Dedifferentiated amniotic fluid mesenchymal stem cell (primary cell): ENCODE measurements at regions not wholly inside any gene's neighbourhood (a gene's known extent, or its start where the extent isn't known, plus 50 kb on each side); places are given as distances from the start of the nearest gene placed in this dataset.

Source experiments
- DNase-seq: peaks from one replicate; pipeline ENCODE4 v3.0.0-alpha.2; 2016; ENCODE audit errors: extremely low spot score

GRCh38 chr12:124096109-124096508 is 123.1 kb downstream of the ZNF664 start:
- DNase-seq = no peak

DNA sequence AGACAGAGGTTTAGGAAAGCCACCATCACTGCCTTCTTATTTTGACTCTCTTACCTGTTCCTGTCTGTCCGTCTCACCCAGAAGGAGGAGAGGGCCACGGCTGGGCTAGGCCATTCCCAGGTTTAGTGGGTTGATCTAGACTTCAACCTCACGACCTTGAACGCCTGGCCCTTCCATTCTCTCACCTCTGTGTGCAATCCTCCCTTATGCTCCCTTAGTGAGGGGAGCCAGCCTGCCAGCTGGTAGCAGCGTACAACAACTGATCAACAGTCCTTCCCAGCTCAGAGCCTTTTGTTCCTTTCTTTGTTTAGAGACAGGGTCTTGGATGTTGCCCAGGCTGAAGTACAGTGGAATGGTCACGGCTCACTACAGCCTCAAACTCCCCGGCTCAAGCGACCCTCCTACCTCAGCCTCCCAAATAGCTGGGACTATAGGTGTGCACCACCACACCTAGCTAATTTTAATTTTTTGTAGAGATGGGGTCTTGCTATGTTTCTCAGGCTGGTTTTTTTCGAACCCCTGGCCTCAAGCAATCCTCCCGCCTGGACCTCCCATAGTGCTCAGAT is 123.9 kb downstream of the ZNF664 start:
- DNase-seq = no peak

- DNase-seq = no peak
These were observed 124.7 kb downstream of the ZNF664 start for GRCh38 chr12:124097701-124098100.

DNA sequence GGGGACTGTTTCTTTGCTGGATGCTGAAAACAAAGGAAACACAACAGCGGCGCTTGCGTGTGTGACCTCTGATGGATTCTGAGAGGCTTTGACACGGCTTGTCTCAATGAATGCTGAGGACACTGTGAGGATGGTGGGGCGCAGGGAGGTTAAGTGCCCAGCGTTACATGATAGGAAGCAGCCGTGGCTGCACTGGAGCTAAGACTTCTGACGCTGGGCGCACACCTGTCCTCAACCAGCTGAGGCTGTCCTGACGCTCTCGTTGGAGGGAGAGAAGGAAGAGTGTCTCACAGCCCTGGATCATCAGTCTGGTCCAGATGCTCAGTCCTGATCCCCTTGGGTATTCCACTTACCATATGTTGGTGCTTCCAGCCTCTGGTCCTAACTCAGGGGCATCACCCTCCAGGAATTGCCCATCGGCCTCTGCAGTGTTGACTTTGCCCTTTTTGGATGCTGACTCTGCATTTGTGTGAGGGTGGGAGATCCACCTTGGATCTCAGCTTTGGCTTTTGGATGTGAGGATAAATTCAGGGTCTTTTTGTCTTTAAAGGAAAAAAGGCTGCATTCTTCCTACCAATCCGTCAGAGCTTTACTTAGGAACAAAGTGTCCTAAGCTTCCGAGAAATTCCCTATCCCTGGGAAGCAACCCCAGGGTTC is 125.2 kb downstream of the ZNF664 start:
- no peak for DNase-seq

GRCh38 chr12:124098887-124099286 is 125.9 kb downstream of the ZNF664 start:
- no peak for DNase-seq

DNA sequence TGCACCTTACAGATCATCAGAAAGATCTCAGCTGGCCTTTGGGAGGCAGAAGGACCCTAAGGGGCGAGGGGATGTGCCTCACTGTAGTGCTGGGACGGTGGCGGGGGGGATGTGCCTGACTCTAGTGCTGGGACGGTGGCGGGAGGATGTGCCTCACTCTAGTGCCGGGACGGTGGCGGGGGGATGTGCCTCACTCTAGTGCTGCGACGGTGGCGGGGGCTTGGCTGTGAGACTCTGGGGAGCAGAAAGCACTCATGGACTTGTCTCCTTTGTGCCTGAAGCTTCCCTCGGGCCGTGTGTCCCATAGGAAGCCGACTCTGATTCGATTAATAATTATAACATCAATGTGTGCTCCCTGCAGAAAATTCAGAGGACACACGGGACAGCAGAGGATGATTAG is 126.6 kb downstream of the ZNF664 start:
- no peak for DNase-seq

- DNase-seq = no peak
These were observed 127.7 kb downstream of the ZNF664 start for GRCh38 chr12:124100572-124101178.

DNA sequence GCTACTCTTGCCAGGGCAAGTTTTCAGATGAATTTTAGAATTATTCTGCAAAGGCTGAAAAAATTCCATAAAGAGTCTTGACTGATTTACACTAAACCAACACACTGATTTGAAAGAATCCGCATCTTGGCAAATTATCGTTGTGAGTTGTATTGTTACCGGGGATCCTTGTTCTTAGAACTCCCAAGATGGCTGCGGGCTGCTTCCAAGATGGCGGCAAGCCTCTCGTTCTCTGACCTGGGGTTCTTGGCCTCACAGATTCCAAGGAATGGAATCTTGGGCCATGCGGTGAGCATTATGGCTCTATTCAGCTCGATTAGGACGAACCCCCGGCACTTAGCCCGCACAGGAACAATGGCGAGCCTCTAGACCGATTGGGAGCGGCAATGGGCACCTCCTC is 132.5 kb downstream of the ZNF664 start:
- DNase-seq = no peak

DNA sequence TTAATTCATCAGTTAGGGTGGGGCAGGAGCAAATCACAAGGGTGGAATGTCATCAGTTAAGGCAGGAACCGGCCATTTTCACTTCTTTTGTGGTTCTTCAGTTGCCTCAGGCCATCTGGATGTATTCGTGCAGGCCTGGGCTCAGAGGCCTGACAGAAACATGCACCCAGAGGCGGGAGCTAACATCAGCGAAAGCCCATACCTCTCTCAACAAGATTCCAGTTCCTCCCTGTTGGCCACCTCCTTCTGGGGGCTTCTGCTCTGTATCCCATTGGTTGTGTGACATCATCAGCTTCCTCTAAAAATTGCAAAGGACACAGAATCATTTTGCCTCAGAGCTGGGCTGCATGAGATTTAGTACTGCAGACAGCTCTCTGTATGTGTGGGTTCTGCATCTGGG is 134.3 kb downstream of the ZNF664 start:
- no peak for DNase-seq

DNA sequence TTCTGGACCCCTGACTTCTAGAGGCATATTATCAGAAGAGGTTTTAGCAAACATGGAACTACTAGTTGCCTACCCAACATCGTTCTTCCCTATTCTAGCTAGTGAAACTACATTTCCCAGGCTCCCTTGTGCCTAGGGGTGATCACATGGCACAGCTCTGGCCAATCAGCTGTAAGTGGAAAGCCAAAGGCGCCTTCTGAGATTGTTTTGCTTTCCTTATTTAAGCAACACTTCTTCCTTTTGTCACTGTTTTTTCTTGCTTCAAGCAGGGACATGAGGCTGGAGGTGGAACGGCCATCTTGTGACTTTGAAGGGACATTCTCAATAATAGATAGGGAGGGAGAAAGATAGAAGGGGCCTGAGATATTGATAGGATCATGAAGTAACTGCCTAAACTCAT is 136.7 kb downstream of the ZNF664 start:
- no peak for DNase-seq

DNA sequence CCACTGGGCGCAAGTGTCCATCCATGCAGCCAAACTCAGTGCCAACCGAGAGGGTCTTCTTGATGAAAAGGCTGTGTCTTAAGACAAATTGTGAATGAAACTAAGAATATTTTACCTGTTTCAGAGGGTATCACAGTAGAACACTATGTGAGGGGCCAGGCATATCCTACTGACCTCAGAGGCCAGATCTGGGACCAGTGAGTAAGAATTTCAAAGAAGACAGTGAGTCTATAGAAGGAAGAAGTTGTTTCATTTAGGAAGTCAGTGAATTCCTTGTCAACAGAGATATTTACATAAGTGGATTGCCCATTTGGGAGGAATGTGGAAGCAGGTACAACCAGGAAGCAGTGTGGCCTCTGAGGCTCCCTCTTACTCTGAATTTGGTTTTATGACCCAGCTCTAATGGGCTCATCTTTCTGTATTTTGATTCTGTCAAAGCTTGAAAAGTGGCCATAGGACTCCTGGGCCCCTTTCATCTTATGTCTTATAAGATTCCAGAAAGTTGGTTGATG is 137.4 kb downstream of the ZNF664 start:
- DNase-seq = no peak

GRCh38 chr12:124111006-124111405 is 138.0 kb downstream of the ZNF664 start:
- DNase-seq = no peak

DNA sequence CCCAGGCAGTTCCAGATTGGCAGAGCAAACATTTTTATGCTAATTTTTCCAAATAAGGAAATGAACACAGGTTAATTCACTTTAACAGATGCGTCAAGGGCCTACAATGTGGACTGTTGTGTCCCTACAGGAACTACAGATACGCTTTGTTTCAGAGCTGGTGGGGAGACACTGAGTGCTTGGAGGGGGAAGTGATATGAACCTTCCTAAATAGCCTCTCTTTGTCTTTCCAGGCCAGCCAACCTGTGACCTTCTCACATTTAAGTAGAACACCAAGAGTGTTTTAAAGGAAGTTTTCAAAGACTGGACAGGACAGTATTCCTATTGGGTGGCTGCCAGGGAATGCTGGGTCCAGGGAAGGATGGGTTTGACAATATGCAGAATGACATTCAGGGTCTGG is 141.3 kb downstream of the ZNF664 start:
- DNase-seq = no peak

- DNase-seq = no peak
These were observed 142.5 kb downstream of the ZNF664 start for GRCh38 chr12:124115496-124115895.

DNA sequence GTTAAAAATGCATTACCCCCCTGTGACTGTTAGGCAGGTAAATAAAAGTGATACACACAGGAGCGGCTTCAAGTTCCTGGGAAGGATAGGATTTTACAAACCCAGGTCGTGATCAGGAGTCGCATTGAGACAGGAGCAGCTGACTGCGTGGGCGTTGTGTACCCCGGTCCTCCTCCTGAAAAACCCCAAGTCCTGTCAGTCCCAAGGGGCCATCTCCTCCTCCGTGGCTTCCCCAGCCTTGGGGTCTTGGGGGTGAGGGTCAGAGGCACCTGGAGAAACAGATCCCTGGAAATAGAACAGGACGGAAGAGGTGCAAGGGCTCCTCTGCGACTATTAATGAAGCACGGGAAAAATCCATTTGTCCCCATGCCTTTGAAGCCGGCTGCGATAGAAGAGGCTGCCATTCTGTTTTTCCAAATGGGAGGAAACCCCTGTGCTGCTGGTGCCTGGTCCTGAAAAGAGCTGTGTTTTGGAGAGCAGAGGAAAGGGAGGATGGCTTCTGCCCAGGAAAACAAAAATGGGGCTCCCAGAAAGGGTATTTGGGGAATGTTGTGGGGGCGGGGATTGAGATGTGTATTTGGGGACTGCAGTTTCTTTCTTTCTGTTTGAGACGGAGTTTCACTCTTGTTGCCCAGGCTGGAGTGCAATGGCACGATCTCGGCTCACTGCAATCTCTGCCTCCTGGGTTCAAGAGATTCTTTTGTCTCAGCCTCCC is 143.1 kb downstream of the ZNF664 start:
- DNase-seq = no peak

DNA sequence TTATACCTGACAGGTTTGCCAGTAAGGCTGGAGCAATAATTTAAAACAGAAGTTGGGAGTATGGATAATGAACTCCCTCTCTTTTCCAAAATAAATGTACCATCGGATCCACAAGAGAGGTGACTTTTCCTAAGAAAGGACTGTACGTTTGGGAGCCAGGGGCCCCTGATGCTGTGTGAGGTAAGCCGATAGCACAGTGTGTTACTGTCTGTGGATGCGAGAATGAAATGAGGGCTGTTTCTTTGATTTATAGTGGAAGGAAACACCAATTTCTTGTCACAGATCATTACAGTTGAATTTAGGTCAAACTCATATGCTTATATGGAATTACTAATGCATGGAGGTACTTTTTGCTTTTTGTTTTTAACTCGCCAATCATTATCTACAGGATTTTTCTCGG is 147.7 kb downstream of the ZNF664 start:
- DNase-seq = no peak

DNA sequence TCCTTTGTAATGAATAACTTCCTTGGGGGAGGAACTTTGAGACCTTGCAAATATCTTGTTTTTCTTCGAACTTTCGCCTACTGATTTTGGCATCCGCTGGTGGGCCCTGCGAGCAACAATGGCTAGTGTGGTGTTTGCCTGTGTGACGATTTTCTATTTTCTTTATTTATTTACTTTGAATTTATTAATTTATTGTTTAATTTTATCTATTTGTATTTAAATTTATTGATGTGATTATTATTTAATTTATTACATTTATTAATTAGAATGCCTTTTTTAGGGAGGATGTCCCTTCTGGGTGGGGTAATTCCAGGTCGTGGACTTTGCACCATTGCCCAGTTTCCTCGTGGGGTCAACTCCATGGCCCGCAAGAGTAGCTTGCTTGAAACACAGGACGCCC is 149.7 kb downstream of the ZNF664 start:
- no peak for DNase-seq

GRCh38 chr12:124123296-124124000 is 150.4 kb downstream of the ZNF664 start:
- DNase-seq = no peak

DNA sequence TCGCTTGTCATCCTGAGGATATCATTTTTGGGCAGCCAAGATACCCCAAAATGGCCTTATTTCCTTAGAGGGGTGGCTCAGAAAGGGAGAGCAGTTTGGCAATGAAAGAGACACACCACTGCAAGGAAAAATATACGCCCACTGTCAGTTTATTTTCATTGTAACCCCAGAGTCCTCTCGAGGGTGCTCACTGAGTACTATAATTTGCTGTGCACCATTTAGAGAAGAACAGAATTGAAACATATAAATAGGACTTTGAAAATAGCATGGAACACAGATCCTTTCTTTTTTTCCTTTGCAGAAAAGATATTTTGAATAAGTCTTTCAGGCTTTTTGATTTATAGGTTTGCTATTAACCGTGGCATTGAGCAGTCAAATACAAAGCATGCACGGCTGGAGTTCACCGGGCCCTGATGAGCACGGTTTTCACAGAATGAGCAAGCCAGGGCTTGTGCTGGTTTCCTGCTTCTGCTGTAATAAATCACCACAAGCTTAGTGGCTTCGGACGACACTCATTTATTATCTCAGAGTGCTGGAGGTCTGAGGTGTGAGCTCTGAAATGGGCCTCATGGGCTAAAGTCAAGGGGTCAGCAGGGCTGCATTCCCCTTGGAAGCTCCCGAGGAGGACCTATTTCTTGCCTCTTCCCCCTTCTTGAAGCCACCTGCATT is 152.3 kb downstream of the ZNF664 start:
- DNase-seq = no peak

GRCh38 chr12:124126950-124127655 is 154.1 kb downstream of the ZNF664 start:
- no peak for DNase-seq

- DNase-seq = no peak
These were observed 156.1 kb downstream of the ZNF664 start for GRCh38 chr12:124129132-124129531.
